Astrocyte (in vitro differentiated cells and primary cell): ENCODE measurements at regions not wholly inside any gene's neighbourhood (a gene's known extent, or its start where the extent isn't known, plus 50 kb on each side); places are given as distances from the start of the nearest gene placed in this dataset.

Experiments
- CTCF ChIP-seq: IDR thresholded peaks from 2 replicates; pipeline ENCODE4 v1.5.1; 2011; ENCODE audit warnings: low read depth, mild to moderate bottlenecking, inconsistent platforms, low read length, moderate library complexity; ENCODE audit not compliant: insufficient read depth
- EZH2 ChIP-seq: IDR thresholded peaks from 2 replicates; pipeline ENCODE4 v1.6.1; 2012; ENCODE audit warnings: mild to moderate bottlenecking, low read length, inconsistent platforms; ENCODE audit not compliant: insufficient read depth

GRCh38 chr6:167505782-167506181 lies 180.9 kb downstream of the TTLL2 start:
- TF ChIP-seq CTCF (no peak), EZH2 (no peak)
